ENCODE measurements at regions not wholly inside any gene's neighbourhood (a gene's known extent, or its start where the extent isn't known, plus 50 kb on each side); places are given as distances from the start of the nearest gene placed in this dataset.

DNA sequence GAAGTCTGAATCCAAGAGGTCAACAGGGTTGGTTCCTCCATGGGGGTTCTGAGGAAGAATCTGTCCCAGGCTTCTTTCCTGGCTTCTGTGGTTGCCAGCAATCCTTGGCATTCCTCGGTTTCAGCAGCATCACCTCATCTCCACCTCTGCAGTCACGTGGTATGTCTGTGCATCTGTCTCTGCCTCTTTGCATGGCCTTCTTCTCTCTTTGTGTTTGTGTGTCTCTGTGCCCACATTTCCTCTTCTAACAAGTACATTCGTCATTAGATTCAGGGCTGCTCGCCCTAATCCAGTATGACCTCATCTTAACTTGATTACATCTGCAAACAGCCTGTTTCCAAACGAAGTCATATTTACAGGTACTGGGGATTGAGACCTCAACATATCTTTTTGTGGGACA is 114.0 kb downstream of the BCOR start:
- TF ChIP-seq, protein P1, sequence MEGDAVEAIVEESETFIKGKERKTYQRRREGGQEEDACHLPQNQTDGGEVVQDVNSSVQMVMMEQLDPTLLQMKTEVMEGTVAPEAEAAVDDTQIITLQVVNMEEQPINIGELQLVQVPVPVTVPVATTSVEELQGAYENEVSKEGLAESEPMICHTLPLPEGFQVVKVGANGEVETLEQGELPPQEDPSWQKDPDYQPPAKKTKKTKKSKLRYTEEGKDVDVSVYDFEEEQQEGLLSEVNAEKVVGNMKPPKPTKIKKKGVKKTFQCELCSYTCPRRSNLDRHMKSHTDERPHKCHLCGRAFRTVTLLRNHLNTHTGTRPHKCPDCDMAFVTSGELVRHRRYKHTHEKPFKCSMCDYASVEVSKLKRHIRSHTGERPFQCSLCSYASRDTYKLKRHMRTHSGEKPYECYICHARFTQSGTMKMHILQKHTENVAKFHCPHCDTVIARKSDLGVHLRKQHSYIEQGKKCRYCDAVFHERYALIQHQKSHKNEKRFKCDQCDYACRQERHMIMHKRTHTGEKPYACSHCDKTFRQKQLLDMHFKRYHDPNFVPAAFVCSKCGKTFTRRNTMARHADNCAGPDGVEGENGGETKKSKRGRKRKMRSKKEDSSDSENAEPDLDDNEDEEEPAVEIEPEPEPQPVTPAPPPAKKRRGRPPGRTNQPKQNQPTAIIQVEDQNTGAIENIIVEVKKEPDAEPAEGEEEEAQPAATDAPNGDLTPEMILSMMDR (IDR thresholded peaks at IDR 0.05; ENCODE audit: low read depth, low read length) = no peak
- in situ Hi-C loops (cut with HindIII; ENCODE audit: low sequenced_read_pairs) = no loop called here
- no peak overlapping the region for H3K4me3 ChIP-seq (ENCODE audit: low read depth, low read length)
- DNase-seq (ENCODE audit: low read depth, low spot score) = peak; percentile 36

DNA sequence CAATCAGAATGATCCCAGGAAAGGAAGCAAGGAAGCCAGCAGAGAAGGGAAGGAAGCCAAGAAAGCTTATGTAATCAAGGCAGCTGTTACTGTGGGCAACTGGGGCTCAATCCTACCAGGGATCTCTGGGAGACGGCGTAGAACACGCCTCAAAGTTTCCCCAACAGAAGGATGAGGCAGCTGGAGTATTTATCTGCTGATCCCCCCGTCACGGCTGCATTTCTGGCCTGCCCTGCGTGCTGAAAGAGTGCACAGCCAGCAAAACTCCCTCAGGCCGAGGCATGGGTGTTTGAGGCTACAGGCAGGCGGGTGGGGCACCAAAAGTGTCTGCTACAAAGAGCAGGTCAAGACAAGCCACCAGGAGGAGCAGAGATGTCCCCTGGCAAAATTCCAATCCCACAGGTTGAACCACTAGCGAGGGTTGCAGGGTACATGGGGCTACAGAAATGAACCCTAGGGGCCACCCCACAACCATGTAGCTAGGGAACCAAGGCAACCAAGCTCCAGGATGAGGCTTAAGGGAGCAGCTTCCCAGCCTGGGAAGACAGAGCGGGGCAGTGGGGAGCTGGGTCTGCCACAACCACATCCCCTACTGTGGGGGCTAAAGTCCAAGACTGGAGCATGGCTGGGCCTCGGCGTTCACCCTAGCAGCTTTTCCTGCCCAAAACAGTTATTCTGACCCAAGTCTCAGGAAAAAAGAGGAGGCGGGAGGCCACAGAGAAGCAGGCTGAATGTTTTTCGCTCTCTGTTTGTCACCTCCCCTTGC is 113.4 kb downstream of the BCOR start:
- peak; percentile 45 for DNase-seq (ENCODE audit: low read depth, low spot score)
- TF ChIP-seq, protein P1 (IDR thresholded peaks at IDR 0.05; ENCODE audit: low read depth, low read length) = no peak
- in situ Hi-C loops (cut with HindIII; ENCODE audit: low sequenced_read_pairs) = no loop called here
- no peak overlapping the region for H3K4me3 ChIP-seq (ENCODE audit: low read depth, low read length)

DNA sequence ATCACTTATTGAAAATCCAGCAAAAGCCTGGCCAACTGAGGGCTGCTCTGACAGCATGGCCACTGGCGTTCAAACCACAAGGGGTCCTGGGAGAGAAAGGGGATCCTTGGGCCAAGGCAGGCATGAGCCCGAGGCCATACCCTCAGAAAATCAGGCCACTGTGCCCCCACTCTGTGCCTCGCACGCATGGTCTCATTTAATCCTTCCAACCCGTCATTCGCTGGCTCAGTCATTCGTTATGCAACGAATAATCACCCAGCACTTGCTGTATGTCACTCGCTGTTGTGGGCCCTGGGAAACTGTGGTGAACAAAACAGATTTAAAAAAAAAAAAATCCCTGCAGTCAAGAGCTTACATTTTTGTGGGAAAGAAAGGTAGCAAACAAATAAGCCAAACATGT is 112.7 kb downstream of the BCOR start:
- no peak for DNase-seq (ENCODE audit: low read depth, low spot score)
- TF ChIP-seq, protein P1 (IDR thresholded peaks at IDR 0.05; ENCODE audit: low read depth, low read length) = no peak
- no peak overlapping the region for H3K4me3 ChIP-seq (ENCODE audit: low read depth, low read length)
- in situ Hi-C loops (cut with HindIII; ENCODE audit: low sequenced_read_pairs) = no loop called here

DNA sequence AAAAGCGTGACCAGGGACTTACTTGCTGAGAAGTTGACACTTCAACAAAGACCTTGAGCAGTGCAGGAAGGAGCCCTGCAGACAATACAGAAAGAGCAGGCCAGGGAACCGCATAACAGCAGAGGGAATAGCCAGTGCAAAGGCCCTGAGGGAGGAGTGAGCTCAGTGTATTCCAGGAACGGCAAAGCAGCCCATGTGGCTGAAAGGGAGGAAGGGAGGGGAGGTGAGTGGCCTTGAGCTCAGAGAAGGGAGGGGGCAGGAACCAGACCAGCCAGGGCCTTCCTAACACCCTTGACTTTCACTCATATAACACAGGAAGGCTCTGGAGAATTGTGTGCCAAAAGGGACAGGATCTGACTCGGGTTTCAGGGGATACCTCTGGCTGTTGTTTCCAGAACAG is 112.2 kb downstream of the BCOR start:
- in situ Hi-C loops (cut with HindIII; ENCODE audit: low sequenced_read_pairs) = no loop called here
- DNase-seq (ENCODE audit: low read depth, low spot score) = no peak
- H3K4me3 ChIP-seq (ENCODE audit: low read depth, low read length) = no peak overlapping the region
- TF ChIP-seq, protein P1 (IDR thresholded peaks at IDR 0.05; ENCODE audit: low read depth, low read length) = no peak

DNA sequence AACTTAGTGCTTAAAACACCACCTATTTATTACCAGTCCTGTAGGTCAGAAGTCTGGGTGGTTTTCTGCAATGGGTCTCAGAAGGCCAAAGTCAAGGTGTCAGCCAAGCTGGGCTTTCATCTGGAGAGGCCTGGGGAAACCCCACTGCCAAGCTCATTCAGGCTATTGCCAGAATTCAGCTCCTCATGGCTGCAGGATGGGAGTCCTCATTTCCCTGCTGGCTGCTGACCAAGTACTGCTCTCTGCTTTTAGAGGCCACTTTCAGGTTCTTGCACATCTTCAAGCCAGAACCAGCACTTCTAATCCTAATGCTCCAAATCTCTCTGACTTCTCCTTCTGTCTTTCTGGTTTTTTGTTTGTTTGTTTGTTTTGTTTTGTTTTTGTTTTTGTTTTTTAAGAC is 109.3 kb downstream of the BCOR start:
- no peak overlapping the region for H3K4me3 ChIP-seq (ENCODE audit: low read depth, low read length)
- DNase-seq (ENCODE audit: low read depth, low spot score) = no peak
- in situ Hi-C loops (cut with HindIII; ENCODE audit: low sequenced_read_pairs) = no loop called here
- TF ChIP-seq, protein P1 (IDR thresholded peaks at IDR 0.05; ENCODE audit: low read depth, low read length) = no peak

DNA sequence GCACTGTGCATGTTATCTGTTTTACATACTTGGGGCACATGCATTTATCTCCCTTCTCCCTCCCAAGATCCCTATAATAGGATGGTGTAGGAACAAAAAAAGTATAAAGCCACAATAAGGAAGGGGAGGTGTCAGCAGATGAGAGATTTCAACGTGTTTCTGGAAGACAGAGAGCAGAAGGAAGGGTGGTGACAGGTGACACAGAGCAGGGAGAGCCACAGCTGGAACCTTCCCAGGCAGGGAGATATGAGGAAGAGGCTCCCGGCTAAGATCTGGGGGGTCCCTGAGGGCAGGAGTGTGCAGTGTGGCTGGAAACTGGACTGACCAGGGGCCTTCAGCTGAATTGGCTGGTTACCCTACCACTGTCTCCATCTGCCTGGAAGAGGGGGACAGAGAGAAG is 107.4 kb downstream of the BCOR start:
- H3K4me3 ChIP-seq (ENCODE audit: low read depth, low read length) = no peak overlapping the region
- no peak for DNase-seq (ENCODE audit: low read depth, low spot score)
- TF ChIP-seq, protein P1 (IDR thresholded peaks at IDR 0.05; ENCODE audit: low read depth, low read length) = no peak
- in situ Hi-C loops (cut with HindIII; ENCODE audit: low sequenced_read_pairs) = no loop called here
